AG04449 (cell line): ENCODE measurements at regions not wholly inside any gene's neighbourhood (a gene's known extent, or its start where the extent isn't known, plus 50 kb on each side); places are given as distances from the start of the nearest gene placed in this dataset.

Source experiments
- CTCF ChIA-PET: fragments of 350-600 bp; formaldehyde crosslinking; extraction: SDS; loops from one replicate; lab custom pipeline; 2021; ENCODE audit warnings: antibody characterized with exemption; lab: Yijun Ruan, JAX
- POLR2A ChIA-PET: fragments of 400-600, 350-600 bp; formaldehyde crosslinking; extraction: SDS; loops from one replicate; lab custom pipeline; 2020; ENCODE audit warnings: antibody characterized with exemption, inconsistent platforms; lab: Yijun Ruan, JAX
- DNase-seq: peaks from one replicate; pipeline ENCODE4 v3.0.0-alpha.2; 2010; ENCODE audit warnings: low read depth, low spot score
- H3K4me3 ChIP-seq: 2 replicates; pipeline ENCODE4 v1.5.1; 2011; ENCODE audit warnings: low read depth, mild to moderate bottlenecking, control low read depth, low read length
- TF ChIP-seq, protein P1 (sequence below): IDR thresholded peaks from one replicate; pipeline ENCODE4 v1.5.1; 2011; ENCODE audit warnings: mild to moderate bottlenecking, moderate library complexity, low read length, control low read depth, inconsistent platforms; ENCODE audit not compliant: insufficient read depth; ENCODE audit errors: missing control alignments

DNA sequence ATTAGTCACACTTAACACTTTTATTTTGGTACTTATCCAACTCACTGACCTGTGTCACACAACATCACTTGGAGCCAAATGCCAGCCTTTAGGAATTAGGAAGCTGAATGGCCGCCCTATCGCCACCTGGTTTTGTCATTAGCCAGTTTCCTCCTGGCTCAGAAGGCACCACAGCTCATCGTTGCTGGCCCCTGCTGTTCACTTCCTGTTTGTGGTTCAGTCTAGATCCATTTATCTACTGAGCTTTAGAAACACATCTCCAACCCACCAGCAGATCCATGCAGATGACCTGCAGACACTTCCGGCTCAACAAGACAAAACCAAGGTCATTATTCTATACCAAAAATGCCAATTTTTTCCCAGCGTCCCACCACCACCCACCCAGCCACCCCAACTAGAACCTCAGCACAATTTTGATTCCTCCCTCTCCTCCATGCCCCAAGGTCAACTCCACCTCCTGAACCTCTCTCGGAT lies 193.5 kb upstream of the NEBL start:
- H3K4me3 ChIP-seq = no peak overlapping the region
- no peak for DNase-seq
- TF ChIP-seq, protein P1, sequence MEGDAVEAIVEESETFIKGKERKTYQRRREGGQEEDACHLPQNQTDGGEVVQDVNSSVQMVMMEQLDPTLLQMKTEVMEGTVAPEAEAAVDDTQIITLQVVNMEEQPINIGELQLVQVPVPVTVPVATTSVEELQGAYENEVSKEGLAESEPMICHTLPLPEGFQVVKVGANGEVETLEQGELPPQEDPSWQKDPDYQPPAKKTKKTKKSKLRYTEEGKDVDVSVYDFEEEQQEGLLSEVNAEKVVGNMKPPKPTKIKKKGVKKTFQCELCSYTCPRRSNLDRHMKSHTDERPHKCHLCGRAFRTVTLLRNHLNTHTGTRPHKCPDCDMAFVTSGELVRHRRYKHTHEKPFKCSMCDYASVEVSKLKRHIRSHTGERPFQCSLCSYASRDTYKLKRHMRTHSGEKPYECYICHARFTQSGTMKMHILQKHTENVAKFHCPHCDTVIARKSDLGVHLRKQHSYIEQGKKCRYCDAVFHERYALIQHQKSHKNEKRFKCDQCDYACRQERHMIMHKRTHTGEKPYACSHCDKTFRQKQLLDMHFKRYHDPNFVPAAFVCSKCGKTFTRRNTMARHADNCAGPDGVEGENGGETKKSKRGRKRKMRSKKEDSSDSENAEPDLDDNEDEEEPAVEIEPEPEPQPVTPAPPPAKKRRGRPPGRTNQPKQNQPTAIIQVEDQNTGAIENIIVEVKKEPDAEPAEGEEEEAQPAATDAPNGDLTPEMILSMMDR = no peak
- POLR2A ChIA-PET = no interaction called here
- CTCF ChIA-PET = interaction anchor here (1.9 kb wide), 1 partner anchor 10 kb away, joined by 5 read pairs; no protein-coding TSS in a partner anchor

DNA sequence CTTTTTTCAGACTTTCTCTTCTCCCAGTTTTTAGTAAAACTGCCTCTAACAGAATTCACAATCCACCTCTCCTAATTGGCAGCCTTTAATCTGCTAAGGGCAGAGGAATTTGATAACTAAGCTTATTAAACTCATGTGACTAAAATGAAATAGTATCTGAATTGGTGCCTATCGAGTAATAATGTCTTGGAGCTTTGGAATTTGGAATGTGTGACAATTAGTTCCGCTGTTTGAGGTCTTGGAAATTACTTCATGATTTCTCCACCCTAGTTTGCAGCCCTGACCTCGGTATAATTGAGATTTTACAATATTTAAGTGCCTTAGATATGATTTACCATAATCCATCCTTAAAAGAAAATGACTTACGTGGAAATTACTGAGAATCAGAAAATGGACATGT lies 190.4 kb upstream of the NEBL start:
- DNase-seq = no peak
- no peak overlapping the region for H3K4me3 ChIP-seq
- ChIA-PET CTCF (no interaction called here), POLR2A (no interaction called here)
- TF ChIP-seq, protein P1 = no peak

DNA sequence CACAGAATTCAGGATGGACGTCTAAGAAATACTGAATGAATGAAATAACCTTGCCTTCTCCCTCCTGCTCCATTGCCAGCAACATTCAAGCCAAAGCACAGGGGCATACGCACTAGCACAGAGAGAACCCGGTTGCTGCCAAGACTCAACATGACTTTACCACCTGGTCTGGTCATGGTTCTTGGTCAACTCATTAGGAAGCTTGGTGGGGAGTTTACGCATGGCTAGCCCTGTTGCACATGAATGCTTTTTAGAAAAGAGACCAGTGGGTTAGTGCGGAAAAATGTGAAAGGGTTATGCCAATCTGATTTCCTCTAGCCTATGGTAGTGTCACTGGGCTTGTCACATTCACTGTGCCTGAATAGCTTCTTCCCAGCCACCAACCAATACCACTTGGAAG lies 187.6 kb upstream of the NEBL start:
- ChIA-PET POLR2A (no interaction called here), CTCF (no interaction called here)
- TF ChIP-seq, protein P1 = no peak
- no peak overlapping the region for H3K4me3 ChIP-seq
- no peak for DNase-seq

DNA sequence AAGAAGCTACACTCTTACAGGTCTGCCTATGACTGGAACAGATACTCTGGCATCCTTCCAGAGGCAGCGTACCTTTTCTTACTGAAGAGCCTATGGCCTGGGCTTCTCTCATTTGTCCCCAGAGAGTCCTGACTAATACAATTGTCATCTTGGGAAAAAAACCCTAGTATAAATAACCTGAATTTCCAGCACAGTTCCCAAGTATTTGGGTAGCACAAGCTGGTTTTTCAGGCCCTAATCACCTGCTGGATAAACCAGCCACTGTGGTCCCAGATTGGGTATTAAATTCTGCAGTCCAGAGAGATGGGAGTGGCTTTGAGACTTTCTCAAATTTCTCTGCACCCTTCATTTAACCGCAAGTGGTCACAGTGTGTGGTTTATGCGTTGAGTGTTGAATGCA lies 186.8 kb upstream of the NEBL start:
- no peak overlapping the region for H3K4me3 ChIP-seq
- POLR2A ChIA-PET = no interaction called here
- TF ChIP-seq, protein P1 = no peak
- CTCF ChIA-PET = no interaction called here
- no peak for DNase-seq

DNA sequence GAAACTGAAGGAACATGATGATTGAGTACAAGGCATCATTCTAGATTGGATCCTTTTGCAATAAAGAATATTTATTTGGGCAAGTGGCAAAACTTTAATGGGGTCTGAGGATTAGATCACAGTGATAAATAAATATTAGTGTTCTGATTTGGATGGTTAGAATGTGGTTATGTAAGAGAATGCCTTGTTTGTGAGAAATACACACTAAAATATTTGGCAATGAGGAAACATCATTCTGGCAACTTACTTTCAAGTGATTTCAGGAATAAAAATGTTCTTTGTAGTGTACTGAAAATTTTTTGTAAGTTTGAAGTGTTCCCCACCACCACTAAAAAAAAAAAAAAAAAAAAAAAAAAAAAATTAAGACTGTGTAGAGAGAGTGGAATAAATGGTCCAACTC lies 185.1 kb upstream of the NEBL start:
- TF ChIP-seq, protein P1 = no peak
- ChIA-PET CTCF (no interaction called here), POLR2A (no interaction called here)
- H3K4me3 ChIP-seq = no peak overlapping the region
- no peak for DNase-seq

DNA sequence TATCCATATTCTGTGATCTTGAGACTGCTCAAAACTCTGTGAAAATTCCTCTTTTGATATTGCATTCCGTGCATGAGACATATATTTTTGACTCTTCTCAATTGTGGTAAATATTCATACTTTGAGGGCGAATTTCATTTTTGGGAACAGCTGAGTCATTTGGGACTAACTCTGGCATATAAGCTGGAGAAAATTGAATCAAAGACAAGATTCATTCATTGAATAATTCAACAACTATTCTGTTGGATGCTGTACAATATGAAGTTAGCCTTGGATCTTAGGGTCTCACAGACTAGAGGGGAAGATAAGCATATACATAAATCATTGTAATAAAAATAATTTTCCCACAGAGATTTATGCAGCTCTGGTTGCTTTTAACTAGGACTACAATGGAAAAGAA lies 183.2 kb upstream of the NEBL start:
- TF ChIP-seq, protein P1 = no peak
- ChIA-PET POLR2A (no interaction called here), CTCF (interaction anchor here (1.0 to 5.0 kb wide), 5 partner anchors 11 to 924 kb away, joined by 3 to 90 read pairs (median 5); partner anchors contain the start of gene DNAJC1)
- DNase-seq = no peak
- no peak overlapping the region for H3K4me3 ChIP-seq
